SK-N-MC (cell line): ENCODE measurements at regions not wholly inside any gene's neighbourhood (a gene's known extent, or its start where the extent isn't known, plus 50 kb on each side); places are given as distances from the start of the nearest gene placed in this dataset.

ENCODE experiments used
- EZH2 ChIP-seq: fragments of 200-600 bp; sonication (generic); IDR thresholded peaks from one replicate; pipeline ENCODE4 v1.6.1; 2017; ENCODE audit warnings: antibody characterized with exemption
- POLR2AphosphoS5 ChIP-seq: IDR thresholded peaks from 2 replicates; pipeline ENCODE4 v1.6.1; 2012; ENCODE audit warnings: mild to moderate bottlenecking, low read depth, low read length, borderline replicate concordance

DNA sequence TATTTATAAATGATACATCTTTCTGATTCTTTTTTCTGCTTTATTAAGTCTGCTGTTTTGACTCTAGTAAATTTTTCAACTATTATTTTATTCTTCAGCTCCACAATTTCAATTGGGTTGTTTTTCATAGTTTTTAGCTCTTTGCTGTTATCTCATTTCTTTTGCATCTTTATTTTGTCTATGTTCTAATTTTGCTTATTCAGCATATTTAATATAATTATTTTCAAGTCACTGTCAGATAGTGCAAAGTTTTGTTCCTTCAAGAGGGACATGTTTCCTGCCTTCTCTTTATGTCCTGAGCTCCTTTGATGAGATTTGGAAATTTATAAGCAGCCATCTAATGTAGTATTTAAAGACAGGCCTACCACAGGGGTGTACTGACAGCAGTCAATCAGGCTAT, 131.5 kb upstream of the ZNF722 start:
- TF ChIP-seq POLR2AphosphoS5 = no peak
- no peak for TF ChIP-seq EZH2
